HEK293 (cell line): ENCODE measurements at regions not wholly inside any gene's neighbourhood (a gene's known extent, or its start where the extent isn't known, plus 50 kb on each side); places are given as distances from the start of the nearest gene placed in this dataset.

ENCODE experiments used
- CTCF ChIA-PET: fragments of 350-600 bp; formaldehyde crosslinking; extraction: SDS; loops from one replicate; lab custom pipeline; 2021; ENCODE audit warnings: antibody characterized with exemption; lab: Yijun Ruan, JAX
- POLR2A ChIA-PET: fragments of 300-600 bp; formaldehyde crosslinking; extraction: SDS; loops from one replicate; lab custom pipeline; 2020; ENCODE audit warnings: antibody characterized with exemption, inconsistent platforms; lab: Yijun Ruan, JAX
- H3K27ac ChIP-seq: fragments of 200-500 bp; sonication (Bioruptor generic); 2 replicates; pipeline ENCODE4 v1.5.1; 2014; ENCODE audit warnings: low read depth, low read length, control low read depth, inconsistent platforms; ENCODE audit errors: extremely low read depth
- H3K36me3 ChIP-seq, 2 experiments: fragments of 200-500 bp in 1 of 2; sonication (Bioruptor generic) in 1 of 2; 1 replicate in 1 of 2; 2 replicates in 1 of 2; pipeline ENCODE4 v1.5.1; 2014 to 2017; ENCODE audit warnings: inconsistent platforms in 2 of 2, low read length in 2 of 2; ENCODE audit not compliant: control insufficient read depth in 2 of 2, insufficient read depth in 1 of 2
- H3K4me1 ChIP-seq: fragments of 200-500 bp; sonication (Bioruptor generic); 2 replicates; pipeline ENCODE4 v1.5.1; 2014; ENCODE audit warnings: mild to moderate bottlenecking, low read length, inconsistent platforms; ENCODE audit not compliant: control insufficient read depth, insufficient read depth
- H3K4me3 ChIP-seq: 2 replicates; pipeline ENCODE4 v1.5.1; 2011; ENCODE audit warnings: low read depth, mild to moderate bottlenecking, control low read depth, low read length, moderate library complexity
- H3K9me3 ChIP-seq: fragments of 200-500 bp; sonication (Bioruptor generic); 2 replicates; pipeline ENCODE4 v1.5.1; 2014; ENCODE audit warnings: low read depth, low read length, inconsistent platforms; ENCODE audit not compliant: control insufficient read depth, insufficient read depth
- GLIS2 ChIP-seq: fragments of 450-650 bp; formaldehyde crosslinking; IDR thresholded peaks from 2 replicates; pipeline ENCODE4 v1.5.1; 2016; ENCODE audit warnings: missing biosample characterization, missing genetic modification characterization
- KLF7 ChIP-seq: fragments of 450-650 bp; formaldehyde crosslinking; IDR thresholded peaks from 2 replicates; pipeline ENCODE4 v1.5.1; 2016; ENCODE audit warnings: missing biosample characterization, missing genetic modification characterization, borderline replicate concordance
- KLF9 ChIP-seq: fragments of 450-650 bp; formaldehyde crosslinking; IDR thresholded peaks from 2 replicates; pipeline ENCODE4 v1.5.1; 2016; ENCODE audit warnings: missing biosample characterization, missing genetic modification characterization, low read depth
- MEIS1 ChIP-seq: sonication (generic); formaldehyde crosslinking; IDR thresholded peaks from 2 replicates; pipeline ENCODE4 v1.8.1; 2022; ENCODE audit warnings: missing genetic modification reagents, mild to moderate bottlenecking, borderline replicate concordance
- PRDM1 ChIP-seq: fragments of 450-650 bp; formaldehyde crosslinking; IDR thresholded peaks from 2 replicates; pipeline ENCODE4; 2016; ENCODE audit warnings: missing biosample characterization, missing genetic modification characterization
- SCRT1 ChIP-seq: fragments of 450-650 bp; formaldehyde crosslinking; IDR thresholded peaks from 2 replicates; pipeline ENCODE4 v1.5.1; 2016; ENCODE audit warnings: missing biosample characterization, missing genetic modification characterization, borderline replicate concordance
- SCRT2 ChIP-seq: fragments of 450-650 bp; formaldehyde crosslinking; IDR thresholded peaks from 2 replicates; pipeline ENCODE4 v1.5.1; 2016; ENCODE audit warnings: missing biosample characterization, missing genetic modification characterization
- ZBTB48 ChIP-seq: fragments of 450-650 bp; formaldehyde crosslinking; IDR thresholded peaks from 2 replicates; pipeline ENCODE4 v1.5.1; 2016; ENCODE audit warnings: missing biosample characterization, missing genetic modification characterization
- ZFP69B ChIP-seq: fragments of 450-650 bp; formaldehyde crosslinking; IDR thresholded peaks from 2 replicates; pipeline ENCODE4 v1.5.1; 2016; ENCODE audit warnings: missing biosample characterization, missing genetic modification characterization
- ZIC2 ChIP-seq: fragments of 450-650 bp; formaldehyde crosslinking; IDR thresholded peaks from 2 replicates; pipeline ENCODE4 v1.5.1; 2016; ENCODE audit warnings: missing biosample characterization, missing genetic modification characterization
- ZNF174 ChIP-seq: fragments of 450-650 bp; formaldehyde crosslinking; IDR thresholded peaks from 2 replicates; pipeline ENCODE4 v1.5.0; 2017; ENCODE audit warnings: missing biosample characterization, mild to moderate bottlenecking, missing genetic modification characterization
- ZNF184 ChIP-seq: fragments of 450-650 bp; IDR thresholded peaks from 2 replicates; pipeline ENCODE4 v1.5.1; 2018; ENCODE audit warnings: missing biosample characterization, mild to moderate bottlenecking, missing genetic modification characterization
- ZNF214 ChIP-seq: fragments of 450-650 bp; formaldehyde crosslinking; IDR thresholded peaks from 2 replicates; pipeline ENCODE4 v1.5.1; 2017; ENCODE audit warnings: missing biosample characterization, mild to moderate bottlenecking, missing genetic modification characterization, borderline replicate concordance
- ZNF274 ChIP-seq, 2 experiments: fragments of 200-500 bp in 1 of 2; fragments of 450-650 bp in 1 of 2; sonication (Bioruptor generic) in 1 of 2; formaldehyde crosslinking in 1 of 2; IDR thresholded peaks; 2 replicates each; pipeline versions ENCODE4 v1.5.1 to v1.6.1; 2014 to 2016; ENCODE audit warnings: borderline replicate concordance in 1 of 2, inconsistent platforms in 1 of 2, low read length in 1 of 2, missing biosample characterization in 1 of 2, missing genetic modification characterization in 1 of 2
- ZNF335 ChIP-seq: fragments of 450-650 bp; formaldehyde crosslinking; conservative IDR thresholded peaks from 2 replicates; pipeline ENCODE4 v1.5.1; 2016; ENCODE audit warnings: missing biosample characterization, missing genetic modification characterization
- ZNF366 ChIP-seq: fragments of 450-650 bp; formaldehyde crosslinking; conservative IDR thresholded peaks from 2 replicates; pipeline ENCODE4 v1.5.1; 2016; ENCODE audit warnings: missing biosample characterization, missing genetic modification characterization
- ZNF404 ChIP-seq: fragments of 450-650 bp; formaldehyde crosslinking; IDR thresholded peaks from 2 replicates; pipeline ENCODE4 v1.5.1; 2017; ENCODE audit warnings: missing biosample characterization, missing genetic modification characterization
- ZNF510 ChIP-seq: fragments of 450-650 bp; formaldehyde crosslinking; IDR thresholded peaks from 2 replicates; pipeline ENCODE4 v1.5.1; 2018; ENCODE audit warnings: mild to moderate bottlenecking, missing genetic modification characterization, missing biosample characterization; ENCODE audit not compliant: insufficient replicate concordance
- ZNF621 ChIP-seq: fragments of 450-650 bp; formaldehyde crosslinking; IDR thresholded peaks from 2 replicates; pipeline ENCODE4 v1.5.1; 2017; ENCODE audit warnings: missing biosample characterization, missing genetic modification characterization
- ZNF654 ChIP-seq: fragments of 450-650 bp; formaldehyde crosslinking; IDR thresholded peaks from 2 replicates; pipeline ENCODE4 v1.5.1; 2016; ENCODE audit warnings: low read depth, missing biosample characterization, missing genetic modification characterization
- ZNF791 ChIP-seq: fragments of 450-650 bp; formaldehyde crosslinking; IDR thresholded peaks from 2 replicates; pipeline ENCODE4 v1.5.1; 2016; ENCODE audit warnings: missing biosample characterization, missing genetic modification characterization
- TF ChIP-seq, protein P1 (sequence below): fragments of 450-650 bp; formaldehyde crosslinking; IDR thresholded peaks from 2 replicates; pipeline ENCODE4 v1.5.1; 2016; ENCODE audit warnings: missing biosample characterization, missing genetic modification characterization
- TF ChIP-seq, protein P2 (sequence below): fragments of 450-650 bp; formaldehyde crosslinking; IDR thresholded peaks from 2 replicates; pipeline ENCODE4 v1.5.1; 2016; ENCODE audit warnings: missing biosample characterization, missing genetic modification characterization, borderline replicate concordance
- TF ChIP-seq, protein P3 (sequence below): fragments of 450-650 bp; formaldehyde crosslinking; IDR thresholded peaks from 2 replicates; pipeline ENCODE4 v1.5.1; 2016; ENCODE audit warnings: missing biosample characterization, missing genetic modification characterization
- TF ChIP-seq, protein P4 (sequence below): sonication (generic); formaldehyde crosslinking; IDR thresholded peaks from 2 replicates; pipeline ENCODE4 v1.8.1; 2022; ENCODE audit warnings: mild to moderate bottlenecking, moderate library complexity, missing genetic modification reagents
- TF ChIP-seq, protein P5 (sequence below): fragments of 450-650 bp; formaldehyde crosslinking; IDR thresholded peaks from 2 replicates; pipeline ENCODE4 v1.5.1; 2016; ENCODE audit warnings: missing biosample characterization, missing genetic modification characterization

DNA sequence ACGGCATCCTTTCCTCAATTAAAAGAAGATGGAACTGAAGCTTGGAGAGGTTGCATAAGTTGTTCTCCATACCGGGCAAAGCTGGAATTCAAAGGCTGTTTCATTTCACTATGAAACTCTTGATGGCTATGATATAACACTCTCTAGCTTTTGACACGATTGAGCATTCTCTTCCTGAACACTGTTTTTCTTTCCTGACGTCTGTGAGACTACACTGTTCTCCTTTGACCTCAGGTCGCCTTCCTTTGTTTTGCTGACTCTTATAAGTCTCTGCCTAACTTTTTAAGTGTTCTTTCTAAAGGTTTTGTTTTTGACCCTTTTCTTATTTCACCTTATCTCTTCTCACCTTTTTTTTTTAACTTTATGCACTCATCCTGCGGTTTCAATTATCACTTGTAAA, 261.8 kb upstream of the LINC00305 start (continued):
- TF ChIP-seq ZIC2 (tag by site-specific recombination) (no peak), ZNF214 (tag by site-specific recombination) (no peak), KLF7 (no peak), SCRT2 (tag by site-specific recombination) (no peak), ZNF621 (tag by site-specific recombination) (no peak), ZFP69B (tag by site-specific recombination) (no peak), ZNF274 (IDR thresholded peaks at IDR 0.05; ENCODE audit: low read length) (no peak), ZNF274 (tag by site-specific recombination; IDR thresholded peaks at IDR 0.05; ENCODE audit: borderline replicate concordance) (no peak), ZBTB48 (tag by site-specific recombination) (no peak), ZNF366 (tag by site-specific recombination) (no peak)

DNA sequence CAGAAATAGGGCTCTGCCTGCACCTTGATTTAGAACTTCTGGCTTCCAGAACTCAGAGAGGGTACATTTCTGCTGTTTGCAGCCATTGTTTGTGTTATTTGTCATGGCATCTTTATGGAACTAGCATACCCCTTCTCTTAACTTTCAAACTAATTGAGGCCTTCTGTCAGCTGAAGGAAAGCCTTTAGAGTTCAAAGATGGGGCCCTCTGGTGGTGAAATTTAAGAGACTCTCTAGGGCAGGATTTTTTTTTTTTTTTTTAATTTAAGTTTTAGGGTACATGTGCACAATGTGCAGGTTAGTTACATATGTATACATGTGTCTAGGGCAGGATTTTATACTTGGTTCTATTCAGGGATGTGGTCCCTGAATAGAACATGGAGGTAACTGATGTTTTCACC, 260.6 kb upstream of the LINC00305 start:
- no peak overlapping the region for H3K27ac ChIP-seq
- CTCF ChIA-PET = interaction anchor here (0.6 to 1.5 kb wide), 14 partner anchors 13 to 1448 kb away, joined by 3 to 8 read pairs (median 4); no protein-coding TSS in a partner anchor
- POLR2A ChIA-PET = no interaction called here
- TF ChIP-seq, protein P1, sequence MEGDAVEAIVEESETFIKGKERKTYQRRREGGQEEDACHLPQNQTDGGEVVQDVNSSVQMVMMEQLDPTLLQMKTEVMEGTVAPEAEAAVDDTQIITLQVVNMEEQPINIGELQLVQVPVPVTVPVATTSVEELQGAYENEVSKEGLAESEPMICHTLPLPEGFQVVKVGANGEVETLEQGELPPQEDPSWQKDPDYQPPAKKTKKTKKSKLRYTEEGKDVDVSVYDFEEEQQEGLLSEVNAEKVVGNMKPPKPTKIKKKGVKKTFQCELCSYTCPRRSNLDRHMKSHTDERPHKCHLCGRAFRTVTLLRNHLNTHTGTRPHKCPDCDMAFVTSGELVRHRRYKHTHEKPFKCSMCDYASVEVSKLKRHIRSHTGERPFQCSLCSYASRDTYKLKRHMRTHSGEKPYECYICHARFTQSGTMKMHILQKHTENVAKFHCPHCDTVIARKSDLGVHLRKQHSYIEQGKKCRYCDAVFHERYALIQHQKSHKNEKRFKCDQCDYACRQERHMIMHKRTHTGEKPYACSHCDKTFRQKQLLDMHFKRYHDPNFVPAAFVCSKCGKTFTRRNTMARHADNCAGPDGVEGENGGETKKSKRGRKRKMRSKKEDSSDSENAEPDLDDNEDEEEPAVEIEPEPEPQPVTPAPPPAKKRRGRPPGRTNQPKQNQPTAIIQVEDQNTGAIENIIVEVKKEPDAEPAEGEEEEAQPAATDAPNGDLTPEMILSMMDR = no peak
- TF ChIP-seq, protein P2, sequence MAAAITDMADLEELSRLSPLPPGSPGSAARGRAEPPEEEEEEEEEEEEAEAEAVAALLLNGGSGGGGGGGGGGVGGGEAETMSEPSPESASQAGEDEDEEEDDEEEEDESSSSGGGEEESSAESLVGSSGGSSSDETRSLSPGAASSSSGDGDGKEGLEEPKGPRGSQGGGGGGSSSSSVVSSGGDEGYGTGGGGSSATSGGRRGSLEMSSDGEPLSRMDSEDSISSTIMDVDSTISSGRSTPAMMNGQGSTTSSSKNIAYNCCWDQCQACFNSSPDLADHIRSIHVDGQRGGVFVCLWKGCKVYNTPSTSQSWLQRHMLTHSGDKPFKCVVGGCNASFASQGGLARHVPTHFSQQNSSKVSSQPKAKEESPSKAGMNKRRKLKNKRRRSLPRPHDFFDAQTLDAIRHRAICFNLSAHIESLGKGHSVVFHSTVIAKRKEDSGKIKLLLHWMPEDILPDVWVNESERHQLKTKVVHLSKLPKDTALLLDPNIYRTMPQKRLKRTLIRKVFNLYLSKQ = no peak
- TF ChIP-seq ZNF791 (tag by site-specific recombination) = no peak
- no peak for TF ChIP-seq ZNF404 (tag by site-specific recombination)
- TF ChIP-seq, protein P3, sequence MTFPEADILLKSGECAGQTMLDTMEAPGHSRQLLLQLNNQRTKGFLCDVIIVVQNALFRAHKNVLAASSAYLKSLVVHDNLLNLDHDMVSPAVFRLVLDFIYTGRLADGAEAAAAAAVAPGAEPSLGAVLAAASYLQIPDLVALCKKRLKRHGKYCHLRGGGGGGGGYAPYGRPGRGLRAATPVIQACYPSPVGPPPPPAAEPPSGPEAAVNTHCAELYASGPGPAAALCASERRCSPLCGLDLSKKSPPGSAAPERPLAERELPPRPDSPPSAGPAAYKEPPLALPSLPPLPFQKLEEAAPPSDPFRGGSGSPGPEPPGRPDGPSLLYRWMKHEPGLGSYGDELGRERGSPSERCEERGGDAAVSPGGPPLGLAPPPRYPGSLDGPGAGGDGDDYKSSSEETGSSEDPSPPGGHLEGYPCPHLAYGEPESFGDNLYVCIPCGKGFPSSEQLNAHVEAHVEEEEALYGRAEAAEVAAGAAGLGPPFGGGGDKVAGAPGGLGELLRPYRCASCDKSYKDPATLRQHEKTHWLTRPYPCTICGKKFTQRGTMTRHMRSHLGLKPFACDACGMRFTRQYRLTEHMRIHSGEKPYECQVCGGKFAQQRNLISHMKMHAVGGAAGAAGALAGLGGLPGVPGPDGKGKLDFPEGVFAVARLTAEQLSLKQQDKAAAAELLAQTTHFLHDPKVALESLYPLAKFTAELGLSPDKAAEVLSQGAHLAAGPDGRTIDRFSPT (tag by site-specific recombination) = no peak
- TF ChIP-seq, protein P4, sequence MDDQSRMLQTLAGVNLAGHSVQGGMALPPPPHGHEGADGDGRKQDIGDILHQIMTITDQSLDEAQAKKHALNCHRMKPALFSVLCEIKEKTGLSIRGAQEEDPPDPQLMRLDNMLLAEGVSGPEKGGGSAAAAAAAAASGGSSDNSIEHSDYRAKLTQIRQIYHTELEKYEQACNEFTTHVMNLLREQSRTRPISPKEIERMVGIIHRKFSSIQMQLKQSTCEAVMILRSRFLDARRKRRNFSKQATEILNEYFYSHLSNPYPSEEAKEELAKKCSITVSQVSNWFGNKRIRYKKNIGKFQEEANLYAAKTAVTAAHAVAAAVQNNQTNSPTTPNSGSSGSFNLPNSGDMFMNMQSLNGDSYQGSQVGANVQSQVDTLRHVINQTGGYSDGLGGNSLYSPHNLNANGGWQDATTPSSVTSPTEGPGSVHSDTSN (CRISPR knock-in tag) = no peak
- TF ChIP-seq ZNF174 (tag by site-specific recombination) = no peak
- no peaks in the 10 kb centered on the region for H3K9me3 ChIP-seq
- H3K4me1 ChIP-seq = no peaks in the 10 kb centered on the region
- H3K36me3 ChIP-seq = no peaks in the 10 kb centered on the region
- no peak overlapping the region for H3K4me3 ChIP-seq

DNA sequence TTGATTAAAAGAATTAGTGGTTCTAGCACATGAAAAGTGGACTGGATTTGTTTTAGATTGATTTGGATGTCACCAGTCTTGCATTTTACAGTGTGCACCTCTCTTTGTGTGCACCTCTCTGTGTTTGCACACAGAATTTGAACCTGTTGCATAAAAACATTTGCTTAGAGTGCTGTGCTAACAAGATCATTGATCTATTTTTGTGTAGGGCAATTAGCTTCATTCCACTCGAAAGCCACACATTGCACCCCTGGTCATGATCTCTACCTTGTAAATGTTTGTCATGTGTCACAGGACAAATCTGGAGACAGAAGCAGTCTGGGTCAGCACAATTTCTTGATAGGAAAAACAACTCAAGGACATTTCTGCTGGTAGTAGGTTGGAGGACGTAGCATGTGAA, 258.7 kb upstream of the LINC00305 start:
- Histone ChIP-seq H3K4me1 (no peaks in the 10 kb centered on the region), H3K36me3 (no peaks in the 10 kb centered on the region), H3K4me3 (no peak overlapping the region), H3K9me3 (no peaks in the 10 kb centered on the region), H3K27ac (no peak overlapping the region)
- CTCF ChIA-PET = interaction anchor here (0.6 kb wide), 1 partner anchor 824 kb away, joined by 3 read pairs; no protein-coding TSS in a partner anchor
- POLR2A ChIA-PET = no interaction called here
- TF ChIP-seq ZNF335 (tag by site-specific recombination) (no peak), PRDM1 (tag by site-specific recombination) (no peak), SCRT1 (tag by site-specific recombination) (no peak), MEIS1 (no peak), GLIS2 (tag by site-specific recombination) (no peak), KLF9 (tag by site-specific recombination) (no peak), ZNF654 (no peak), ZNF184 (tag by site-specific recombination) (no peak), ZNF510 (tag by site-specific recombination) (no peak)
- TF ChIP-seq, protein P5, sequence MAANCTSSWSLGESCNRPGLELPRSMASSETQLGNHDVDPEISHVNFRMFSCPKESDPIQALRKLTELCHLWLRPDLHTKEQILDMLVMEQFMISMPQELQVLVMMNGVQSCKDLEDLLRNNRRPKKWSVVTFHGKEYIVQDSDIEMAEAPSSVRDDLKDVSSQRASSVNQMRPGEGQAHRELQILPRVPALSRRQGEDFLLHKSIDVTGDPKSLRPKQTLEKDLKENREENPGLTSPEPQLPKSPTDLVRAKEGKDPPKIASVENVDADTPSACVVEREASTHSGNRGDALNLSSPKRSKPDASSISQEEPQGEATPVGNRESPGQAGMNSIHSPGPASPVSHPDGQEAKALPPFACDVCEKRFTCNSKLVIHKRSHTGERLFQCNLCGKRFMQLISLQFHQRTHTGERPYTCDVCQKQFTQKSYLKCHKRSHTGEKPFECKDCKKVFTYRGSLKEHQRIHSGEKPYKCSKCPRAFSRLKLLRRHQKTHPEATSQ = no peak
